DND-41 (cell line): ENCODE measurements at regions not wholly inside any gene's neighbourhood (a gene's known extent, or its start where the extent isn't known, plus 50 kb on each side); places are given as distances from the start of the nearest gene placed in this dataset.

Source experiments
- ATAC-seq: fragments of 200-7000 bp; cut with Tn5 transposase; 3 replicates; pipeline ENCODE4 v1.9.1; 2021; ENCODE audit warnings: low read depth; ENCODE audit not compliant: insufficient read depth
- DNase-seq: peaks from one replicate; pipeline ENCODE4 v3.0.0-alpha.2; 2020
- H2AFZ ChIP-seq: 2 replicates; pipeline ENCODE4 v1.6.0; 2012; ENCODE audit warnings: low read depth, low read length
- H3K27ac ChIP-seq: 2 replicates; pipeline ENCODE4 v1.5.1; 2012; ENCODE audit warnings: low read length, inconsistent platforms
- H3K27me3 ChIP-seq: fragments of 200-600 bp; sonication (generic); 2 replicates; pipeline ENCODE4 v1.6.0; 2012; ENCODE audit warnings: low read length, mild to moderate bottlenecking, inconsistent platforms; ENCODE audit not compliant: insufficient read depth, poor library complexity
- H3K36me3 ChIP-seq: 2 replicates; pipeline ENCODE4 v1.5.1; 2012; ENCODE audit warnings: low read length, inconsistent platforms; ENCODE audit not compliant: insufficient read depth
- H3K4me1 ChIP-seq: 2 replicates; pipeline ENCODE4 v1.5.1; 2012; ENCODE audit warnings: mild to moderate bottlenecking, low read length; ENCODE audit not compliant: insufficient read depth
- H3K4me2 ChIP-seq: 2 replicates; pipeline ENCODE4 v1.6.0; 2012; ENCODE audit warnings: mild to moderate bottlenecking, moderate library complexity, low read length, inconsistent platforms; ENCODE audit not compliant: insufficient read depth
- H3K4me3 ChIP-seq, 2 experiments: fragments of 200-600 bp in 1 of 2; shearing (Covaris generic) in 1 of 2; 2 replicates each; pipeline ENCODE4 v1.5.1; 2012 to 2016; ENCODE audit warnings: inconsistent platforms in 2 of 2, low read length in 2 of 2, mild to moderate bottlenecking in 2 of 2, low read depth in 1 of 2, moderate library complexity in 1 of 2
- H3K79me2 ChIP-seq: 2 replicates; pipeline ENCODE4 v1.6.0; 2012; ENCODE audit warnings: low read length, inconsistent platforms; ENCODE audit not compliant: insufficient read depth
- H3K9ac ChIP-seq: 2 replicates; pipeline ENCODE4 v1.6.0; 2012; ENCODE audit warnings: low read depth, mild to moderate bottlenecking, inconsistent platforms, low read length, moderate library complexity
- H3K9me3 ChIP-seq: 2 replicates; pipeline ENCODE4 v1.5.1; 2012; ENCODE audit warnings: low read length, moderate library complexity, mild to moderate bottlenecking, inconsistent platforms; ENCODE audit not compliant: insufficient read depth, severe bottlenecking
- H4K20me1 ChIP-seq: 2 replicates; pipeline ENCODE4 v1.6.0; 2012; ENCODE audit warnings: low read length; ENCODE audit not compliant: insufficient read depth
- EZH2 ChIP-seq: IDR thresholded peaks from 3 replicates; pipeline ENCODE4 v1.6.1; 2012; ENCODE audit warnings: borderline replicate concordance, low read depth, mild to moderate bottlenecking, moderate library complexity, low read length, inconsistent platforms; ENCODE audit not compliant: severe bottlenecking
- TF ChIP-seq, protein P1 (sequence below): IDR thresholded peaks from 2 replicates; pipeline ENCODE4 v1.5.1; 2012; ENCODE audit warnings: borderline replicate concordance, low read length, moderate library complexity, mild to moderate bottlenecking; ENCODE audit not compliant: poor library complexity, severe bottlenecking; ENCODE audit errors: extremely low read depth

DNA sequence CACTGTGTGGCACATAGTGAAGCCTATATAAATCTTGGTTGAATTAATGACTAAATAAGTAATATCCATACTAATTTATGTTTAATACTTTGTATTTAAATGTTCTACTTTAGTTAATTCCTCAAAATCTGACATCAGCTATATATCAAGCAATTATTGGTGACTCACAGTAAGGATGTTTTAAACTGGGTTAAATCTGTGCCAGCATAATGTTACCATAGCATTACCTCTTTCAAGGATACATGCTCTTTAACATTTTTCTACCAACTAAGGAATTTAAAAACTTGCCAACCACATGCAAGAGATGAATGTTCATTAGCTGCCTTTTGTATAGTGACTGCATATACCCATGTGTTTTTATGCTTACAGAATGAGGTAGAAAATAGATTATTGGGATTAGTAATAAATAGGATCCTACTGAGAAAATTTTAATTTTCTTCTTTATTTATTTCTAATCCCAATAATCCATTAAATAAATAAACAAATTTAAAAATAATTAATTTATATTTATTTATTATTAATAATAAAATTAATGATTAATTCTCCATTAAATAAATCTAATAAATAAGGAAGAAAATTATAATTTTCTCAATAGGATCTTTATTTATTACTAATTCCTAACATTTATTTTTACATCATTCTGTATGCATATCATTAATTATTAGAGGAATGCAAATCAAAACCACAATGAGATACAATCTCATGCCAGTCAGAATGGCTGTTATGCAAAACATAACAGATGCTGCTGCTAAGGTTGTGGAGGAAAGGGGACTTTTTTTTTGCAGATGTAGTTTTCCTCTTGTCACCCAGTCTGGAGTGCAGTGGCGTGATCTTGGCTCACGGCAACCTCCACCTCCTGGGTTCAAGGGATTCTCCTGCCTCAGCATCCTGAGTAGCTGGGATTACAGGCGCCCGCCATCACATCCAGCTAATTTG, 410.7 kb upstream of the DSEL start:
- TF ChIP-seq, protein P1, sequence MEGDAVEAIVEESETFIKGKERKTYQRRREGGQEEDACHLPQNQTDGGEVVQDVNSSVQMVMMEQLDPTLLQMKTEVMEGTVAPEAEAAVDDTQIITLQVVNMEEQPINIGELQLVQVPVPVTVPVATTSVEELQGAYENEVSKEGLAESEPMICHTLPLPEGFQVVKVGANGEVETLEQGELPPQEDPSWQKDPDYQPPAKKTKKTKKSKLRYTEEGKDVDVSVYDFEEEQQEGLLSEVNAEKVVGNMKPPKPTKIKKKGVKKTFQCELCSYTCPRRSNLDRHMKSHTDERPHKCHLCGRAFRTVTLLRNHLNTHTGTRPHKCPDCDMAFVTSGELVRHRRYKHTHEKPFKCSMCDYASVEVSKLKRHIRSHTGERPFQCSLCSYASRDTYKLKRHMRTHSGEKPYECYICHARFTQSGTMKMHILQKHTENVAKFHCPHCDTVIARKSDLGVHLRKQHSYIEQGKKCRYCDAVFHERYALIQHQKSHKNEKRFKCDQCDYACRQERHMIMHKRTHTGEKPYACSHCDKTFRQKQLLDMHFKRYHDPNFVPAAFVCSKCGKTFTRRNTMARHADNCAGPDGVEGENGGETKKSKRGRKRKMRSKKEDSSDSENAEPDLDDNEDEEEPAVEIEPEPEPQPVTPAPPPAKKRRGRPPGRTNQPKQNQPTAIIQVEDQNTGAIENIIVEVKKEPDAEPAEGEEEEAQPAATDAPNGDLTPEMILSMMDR = no peak
- TF ChIP-seq EZH2 = no peak
- Histone ChIP-seq H2AFZ (no peak overlapping the region), H3K27ac (no peak overlapping the region), H3K9me3 (no peaks in the 10 kb centered on the region), H3K4me3 (no peak overlapping the region), H3K9ac (no peak overlapping the region), H3K27me3 (no peaks in the 10 kb centered on the region), H3K36me3 (no peaks in the 10 kb centered on the region), H3K4me1 (no peaks in the 10 kb centered on the region), H4K20me1 (no peaks in the 10 kb centered on the region), H3K4me2 (no peak overlapping the region), H3K79me2 (no peaks in the 10 kb centered on the region)
- no peak for ATAC-seq
- no peak for DNase-seq

GRCh38 chr18:67924656-67925055, 408.1 kb upstream of the DSEL start:
- no peaks in the 10 kb centered on the region for H3K36me3 ChIP-seq
- no peak overlapping the region for H3K4me2 ChIP-seq
- no peaks in the 10 kb centered on the region for H3K27me3 ChIP-seq
- no peak overlapping the region for H2AFZ ChIP-seq
- H4K20me1 ChIP-seq = no peaks in the 10 kb centered on the region
- no peak for DNase-seq
- no peak overlapping the region for H3K9ac ChIP-seq
- H3K4me1 ChIP-seq = no peaks in the 10 kb centered on the region
- no peaks in the 10 kb centered on the region for H3K9me3 ChIP-seq
- TF ChIP-seq EZH2 = no peak
- TF ChIP-seq, protein P1 = no peak
- no peak for ATAC-seq
- H3K4me3 ChIP-seq = no peak overlapping the region
- no peaks in the 10 kb centered on the region for H3K79me2 ChIP-seq
- no peak overlapping the region for H3K27ac ChIP-seq

GRCh38 chr18:67919316-67919715, 402.8 kb upstream of the DSEL start:
- Histone ChIP-seq H3K4me1 (no peaks in the 10 kb centered on the region), H3K9ac (no peak overlapping the region), H3K27ac (no peak overlapping the region), H3K79me2 (no peaks in the 10 kb centered on the region), H3K36me3 (no peaks in the 10 kb centered on the region), H3K4me2 (no peak overlapping the region), H3K4me3 (no peak overlapping the region), H3K9me3 (no peaks in the 10 kb centered on the region), H4K20me1 (no peaks in the 10 kb centered on the region), H2AFZ (no peak overlapping the region), H3K27me3 (no peaks in the 10 kb centered on the region)
- TF ChIP-seq, protein P1 = no peak
- TF ChIP-seq EZH2 = no peak
- no peak for ATAC-seq
- DNase-seq = no peak
